Thoracic aorta (tissue), 2 donors: ENCODE measurements at regions not wholly inside any gene's neighbourhood (a gene's known extent, or its start where the extent isn't known, plus 50 kb on each side); places are given as distances from the start of the nearest gene placed in this dataset.

Experiments used
- ATAC-seq: fragments of 150-250 bp; one replicate; pipeline ENCODE4 v1.8.0; 2017; ENCODE audit warnings: low read depth; ENCODE audit not compliant: insufficient number of reproducible peaks, low FRiP score
- DNase-seq: peaks from one replicate; pipeline ENCODE4 v3.0.0-alpha.2; 2020; ENCODE audit warnings: low spot score
- H3K27ac ChIP-seq, 2 donors: fragments of 200-600 bp; sonication (generic); 1 replicate in 1 of 2; 2 replicates in 1 of 2; pipeline ENCODE4 v1.5.1; 2016; ENCODE audit warnings: mild to moderate bottlenecking in 2 of 2, moderate library complexity in 2 of 2
- H3K27me3 ChIP-seq: fragments of 200-600 bp; sonication (generic); replicated peaks from 2 replicates; pipeline ENCODE4 v1.6.0; 2016; ENCODE audit warnings: mild to moderate bottlenecking; ENCODE audit not compliant: insufficient read depth
- H3K36me3 ChIP-seq: fragments of 200-600 bp; sonication (generic); one replicate; pipeline ENCODE4 v1.5.1; 2016
- H3K4me1 ChIP-seq, 2 donors: fragments of 200-600 bp; sonication (generic); 1 replicate in 1 of 2; 2 replicates in 1 of 2; pipeline versions ENCODE4 v1.5.1 to v1.6.0; 2016; ENCODE audit warnings: low read depth in 2 of 2, mild to moderate bottlenecking in 1 of 2; ENCODE audit not compliant: control insufficient read depth in 1 of 2
- H3K4me3 ChIP-seq: fragments of 200-600 bp; sonication (generic); 2 replicates; pipeline ENCODE4 v1.5.1; 2016; ENCODE audit warnings: mild to moderate bottlenecking
- H3K9me3 ChIP-seq: fragments of 200-600 bp; sonication (generic); 2 replicates; pipeline ENCODE4 v1.5.1; 2016
- TF ChIP-seq, protein P1 (sequence below): fragments of 200-600 bp; sonication (generic); IDR thresholded peaks from one replicate; pipeline ENCODE4 v1.5.1; 2019; ENCODE audit warnings: antibody characterized with exemption

DNA sequence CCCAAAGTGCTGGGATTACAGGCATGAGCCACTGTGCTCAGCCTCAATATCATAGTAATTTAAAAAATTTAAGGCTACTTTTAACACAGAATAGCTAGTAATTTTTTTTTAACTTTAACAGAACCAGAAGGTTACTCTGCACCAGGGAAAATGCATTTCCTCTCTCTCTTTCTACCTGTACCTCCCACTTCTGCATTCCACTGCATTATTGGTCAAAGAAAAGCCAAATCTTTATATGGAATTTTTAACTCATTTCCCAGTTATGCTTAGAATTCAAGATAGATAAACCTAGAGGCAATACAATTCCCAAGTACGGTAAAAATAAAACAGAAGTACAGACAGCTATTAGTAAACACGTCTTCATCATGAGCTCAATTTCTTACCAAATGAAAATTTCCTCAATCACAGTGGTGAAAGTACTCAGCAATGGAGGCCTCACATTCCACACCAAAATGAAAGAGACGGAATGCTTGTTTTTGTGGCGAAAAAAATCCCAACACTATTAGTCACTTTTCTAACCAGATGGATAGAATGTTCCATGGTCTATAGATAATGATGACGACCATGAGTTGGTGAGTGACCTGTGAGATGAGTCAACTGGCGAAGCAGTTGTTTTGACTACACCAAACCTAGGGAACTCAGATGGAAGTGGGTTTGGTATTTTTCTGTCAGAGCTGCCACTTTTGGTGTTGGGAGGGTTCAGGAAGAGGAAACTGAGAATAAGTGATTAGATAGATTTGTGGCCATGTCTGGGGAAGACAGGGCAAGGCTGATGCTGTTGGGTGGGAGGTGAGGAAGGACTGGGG, 104.7 kb upstream of the SGK1 start:
- Histone ChIP-seq H3K36me3 (no peaks in the 10 kb centered on the region), H3K27ac (peak overlapping the region in 1 of 2 donors; percentile 17), H3K27me3 (no peaks in the 10 kb centered on the region), H3K4me1 (peaks cover 5 to 6% of the 10 kb centered on the region in 2 donors), H3K9me3 (no peaks in the 10 kb centered on the region), H3K4me3 (no peak overlapping the region)
- DNase-seq (no peak), ATAC-seq (no peak)
- TF ChIP-seq, protein P1, sequence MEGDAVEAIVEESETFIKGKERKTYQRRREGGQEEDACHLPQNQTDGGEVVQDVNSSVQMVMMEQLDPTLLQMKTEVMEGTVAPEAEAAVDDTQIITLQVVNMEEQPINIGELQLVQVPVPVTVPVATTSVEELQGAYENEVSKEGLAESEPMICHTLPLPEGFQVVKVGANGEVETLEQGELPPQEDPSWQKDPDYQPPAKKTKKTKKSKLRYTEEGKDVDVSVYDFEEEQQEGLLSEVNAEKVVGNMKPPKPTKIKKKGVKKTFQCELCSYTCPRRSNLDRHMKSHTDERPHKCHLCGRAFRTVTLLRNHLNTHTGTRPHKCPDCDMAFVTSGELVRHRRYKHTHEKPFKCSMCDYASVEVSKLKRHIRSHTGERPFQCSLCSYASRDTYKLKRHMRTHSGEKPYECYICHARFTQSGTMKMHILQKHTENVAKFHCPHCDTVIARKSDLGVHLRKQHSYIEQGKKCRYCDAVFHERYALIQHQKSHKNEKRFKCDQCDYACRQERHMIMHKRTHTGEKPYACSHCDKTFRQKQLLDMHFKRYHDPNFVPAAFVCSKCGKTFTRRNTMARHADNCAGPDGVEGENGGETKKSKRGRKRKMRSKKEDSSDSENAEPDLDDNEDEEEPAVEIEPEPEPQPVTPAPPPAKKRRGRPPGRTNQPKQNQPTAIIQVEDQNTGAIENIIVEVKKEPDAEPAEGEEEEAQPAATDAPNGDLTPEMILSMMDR, result no peak

DNA sequence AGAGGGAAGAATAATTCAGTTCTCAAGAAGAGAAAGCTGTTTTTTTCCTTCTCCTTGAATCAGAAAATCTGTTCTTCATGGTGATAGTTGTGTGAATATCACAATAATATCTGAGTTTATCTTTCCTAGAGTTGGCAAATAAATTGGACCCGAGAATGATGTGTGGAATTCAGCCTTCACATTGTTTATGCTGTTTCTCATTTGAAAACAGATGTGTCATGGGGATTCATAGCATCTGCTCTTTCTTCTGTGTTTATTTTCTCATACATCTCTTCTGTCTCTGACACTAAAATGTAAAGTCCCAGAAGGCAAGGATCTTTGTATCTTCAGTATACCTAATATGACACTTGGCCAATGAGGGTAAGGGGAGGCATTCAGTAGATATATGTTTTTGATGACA, 103.6 kb upstream of the SGK1 start:
- Histone ChIP-seq H3K27ac (no peak overlapping the region), H3K27me3 (no peaks in the 10 kb centered on the region), H3K9me3 (no peaks in the 10 kb centered on the region), H3K36me3 (no peaks in the 10 kb centered on the region), H3K4me3 (no peak overlapping the region), H3K4me1 (peaks cover 5 to 6% of the 10 kb centered on the region in 2 donors)
- TF ChIP-seq, protein P1, result no peak
- DNase-seq (no peak), ATAC-seq (no peak)

DNA sequence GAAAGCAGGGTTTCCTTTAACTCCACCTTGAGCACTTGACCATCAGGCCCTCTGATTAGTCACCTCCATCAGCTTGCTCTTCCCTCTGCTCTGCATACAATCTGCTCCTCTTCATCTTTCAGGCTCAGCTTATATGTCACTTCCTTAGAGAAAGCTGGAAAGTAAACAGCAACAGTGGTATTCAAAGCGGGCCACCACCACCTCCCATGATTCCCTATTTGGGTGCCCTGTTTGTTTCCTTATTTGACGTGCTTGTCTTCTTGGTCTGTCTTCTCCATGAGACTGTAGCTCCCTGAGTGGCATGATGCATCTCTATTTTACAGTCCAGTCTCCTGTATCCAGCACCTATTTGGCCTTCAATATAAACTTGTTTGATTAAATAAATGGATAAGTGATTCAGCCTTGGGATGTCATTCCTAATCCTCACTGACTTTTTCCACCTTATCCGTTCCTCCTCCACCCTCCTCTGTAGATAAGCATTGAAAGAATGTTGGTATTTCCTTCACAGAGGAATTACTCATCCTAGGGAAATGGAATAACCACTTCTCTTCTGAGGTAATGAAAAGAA, 102.8 kb upstream of the SGK1 start:
- Histone ChIP-seq H3K27ac (no peak overlapping the region), H3K9me3 (no peaks in the 10 kb centered on the region), H3K36me3 (no peaks in the 10 kb centered on the region), H3K4me1 (peaks cover 5 to 6% of the 10 kb centered on the region in 2 donors), H3K4me3 (no peak overlapping the region), H3K27me3 (no peaks in the 10 kb centered on the region)
- ATAC-seq, result no peak
- no peak for DNase-seq
- TF ChIP-seq, protein P1, result no peak

DNA sequence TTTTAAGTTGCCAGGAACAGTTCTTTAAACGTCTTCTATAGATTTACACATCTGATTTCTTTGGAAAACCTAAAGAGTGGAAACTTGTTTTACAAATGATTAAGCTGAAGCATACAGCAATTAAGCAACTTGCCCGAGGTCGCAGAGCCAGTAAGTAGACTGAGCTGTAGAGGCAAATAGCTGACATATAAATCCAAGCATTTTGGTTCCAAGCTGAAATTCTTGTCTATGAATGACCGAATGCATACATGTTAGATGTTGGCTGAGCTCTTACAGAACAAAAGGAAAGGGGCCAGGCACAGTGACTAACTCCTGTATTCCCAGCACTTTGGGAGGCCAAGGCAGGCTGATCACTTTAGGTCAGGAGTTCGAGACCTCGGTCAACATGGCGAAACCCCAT, 101.8 kb upstream of the SGK1 start:
- ATAC-seq, result no peak
- Histone ChIP-seq H3K27ac (no peak overlapping the region), H3K36me3 (no peaks in the 10 kb centered on the region), H3K4me1 (peaks cover 6 to 9% of the 10 kb centered on the region in 2 donors), H3K9me3 (no peaks in the 10 kb centered on the region), H3K27me3 (no peaks in the 10 kb centered on the region), H3K4me3 (no peak overlapping the region)
- DNase-seq, result no peak
- TF ChIP-seq, protein P1, result no peak

DNA sequence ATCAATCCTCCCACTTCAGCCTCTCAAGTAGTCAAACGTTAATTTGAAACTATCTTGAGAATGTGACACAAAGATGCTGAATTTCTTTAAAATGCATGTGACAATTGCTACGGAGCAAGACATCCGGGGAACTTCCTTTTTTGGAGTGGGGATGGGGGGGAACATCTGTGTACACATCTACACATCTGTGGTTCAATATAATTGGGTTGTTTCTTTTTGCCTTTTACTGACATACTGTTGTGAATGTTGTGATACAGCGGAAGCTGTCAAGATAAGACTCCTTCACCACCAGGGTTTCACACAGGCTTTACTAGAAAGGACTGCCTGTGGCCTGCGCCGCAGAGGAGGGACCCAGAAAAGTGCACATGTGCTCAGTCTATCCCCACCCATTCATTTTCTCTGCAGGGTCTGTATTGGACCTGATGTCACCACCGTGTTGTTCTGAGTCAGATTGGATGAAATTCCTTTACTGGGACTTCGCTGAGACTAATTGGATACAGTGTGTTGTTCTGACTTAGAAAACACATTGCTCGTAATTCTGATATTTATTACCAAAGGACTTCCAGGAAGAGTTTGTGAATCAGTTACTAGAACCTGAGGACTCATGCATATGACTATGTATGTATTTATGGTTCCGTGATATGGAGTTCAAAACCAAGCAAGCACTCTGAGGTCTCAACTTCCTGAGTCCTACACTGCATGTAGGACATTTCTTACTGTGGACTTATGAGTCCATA, 98.7 kb upstream of the SGK1 start:
- no peak for DNase-seq
- no peak overlapping the region for H3K27ac ChIP-seq
- no peaks in the 10 kb centered on the region for H3K9me3 ChIP-seq
- TF ChIP-seq, protein P1, result no peak
- H3K4me3 ChIP-seq, result no peak overlapping the region
- no peak for ATAC-seq
- peaks cover 0 to 4% of the 10 kb centered on the region in 2 donors for H3K4me1 ChIP-seq
- no peaks in the 10 kb centered on the region for H3K36me3 ChIP-seq
- no peaks in the 10 kb centered on the region for H3K27me3 ChIP-seq
